ENCODE measurements at regions not wholly inside any gene's neighbourhood (a gene's known extent, or its start where the extent isn't known, plus 50 kb on each side); places are given as distances from the start of the nearest gene placed in this dataset.
"Not testable (repeated sequence)": the region's sequence is repeated elsewhere in the genome, so short reads cannot be mapped to it uniquely, and the experiment has no call there.

GRCh38 chr4:27684610-27685011 lies 824.0 kb downstream of the STIM2 start:
- TF ChIP-seq POLR2A (IDR thresholded peaks at IDR 0.05) = no peak
- no peak for TF ChIP-seq CTCF (IDR thresholded peaks at IDR 0.05)
- intact Hi-C loops (cut with DNase I; ENCODE audit: low total_unique reads) = no loop called here
- no peak overlapping the region for H3K4me3 ChIP-seq (ENCODE audit: low read depth, poor library complexity, severe bottlenecking)
- 15 to 17% methylated on average over 8 of the region's 8 CpGs for WGBS, 2 donors
- peak in 1 of 2 donors; percentile 19 for DNase-seq (ENCODE audit: low spot score in 2 of 2)

GRCh38 chr4:27685091-27685490 lies 824.5 kb downstream of the STIM2 start:
- intact Hi-C loops (cut with DNase I; ENCODE audit: low total_unique reads) = no loop called here
- no peak overlapping the region for H3K4me3 ChIP-seq (ENCODE audit: low read depth, poor library complexity, severe bottlenecking)
- 16 to 24% methylated on average over 1 of the region's 1 CpG for WGBS, 2 donors
- TF ChIP-seq CTCF (IDR thresholded peaks at IDR 0.05) = no peak
- no peak for TF ChIP-seq POLR2A (IDR thresholded peaks at IDR 0.05)
- DNase-seq (ENCODE audit: low spot score in 2 of 2) = no peak

GRCh38 chr4:27685947-27686346 lies 825.3 kb downstream of the STIM2 start:
- intact Hi-C loops (cut with DNase I; ENCODE audit: low total_unique reads) = no loop called here

GRCh38 chr4:27692158-27692557 lies 831.5 kb downstream of the STIM2 start:
- TF ChIP-seq CTCF (IDR thresholded peaks at IDR 0.05) (no peak), POLR2A (IDR thresholded peaks at IDR 0.05) (no peak)

More at GRCh38 chr4:27685947-27686346, 825.3 kb downstream of the STIM2 start:
- TF ChIP-seq POLR2A (IDR thresholded peaks at IDR 0.05) (no peak), CTCF (IDR thresholded peaks at IDR 0.05) (no peak)
- H3K4me3 ChIP-seq (ENCODE audit: low read depth, poor library complexity, severe bottlenecking) = no peak overlapping the region
- no peak for DNase-seq (ENCODE audit: low spot score in 2 of 2)

GRCh38 chr4:27692868-27693634 lies 832.4 kb downstream of the STIM2 start:
- intact Hi-C loops (cut with DNase I; ENCODE audit: low total_unique reads) = no loop called here
- 77 to 82% methylated on average over 6 of the region's 6 CpGs for whole genome bisulfite sequencing, 2 donors
- no peak overlapping the region for H3K4me3 ChIP-seq (ENCODE audit: low read depth, poor library complexity, severe bottlenecking)
- DNase-seq (ENCODE audit: low spot score in 2 of 2) = no peak
- TF ChIP-seq POLR2A (IDR thresholded peaks at IDR 0.05) (no peak), CTCF (IDR thresholded peaks at IDR 0.05) (no peak)

More at GRCh38 chr4:27692158-27692557, 831.5 kb downstream of the STIM2 start:
- WGBS, 2 donors = 39 to 41% methylated on average over 6 of the region's 6 CpGs
- no peak overlapping the region for H3K4me3 ChIP-seq (ENCODE audit: low read depth, poor library complexity, severe bottlenecking)
- intact Hi-C loops (cut with DNase I; ENCODE audit: low total_unique reads) = no loop called here
- no peak for DNase-seq (ENCODE audit: low spot score in 2 of 2)

- H3K4me3 ChIP-seq (ENCODE audit: low read depth, poor library complexity, severe bottlenecking); intact Hi-C loops (cut with DNase I; ENCODE audit: low total_unique reads); DNase-seq (ENCODE audit: low spot score in 2 of 2): not testable (repeated sequence)
- 93% methylated on average over 8 of the region's 8 CpGs for WGBS, 2 donors
Measured at GRCh38 chr4:27696257-27696656, 835.6 kb downstream of the STIM2 start.

Data from lower leg skin (tissue), 4 donors.